ENCODE measurements at regions not wholly inside any gene's neighbourhood (a gene's known extent, or its start where the extent isn't known, plus 50 kb on each side); places are given as distances from the start of the nearest gene placed in this dataset.

GRCh38 chr20:7399114-7399513 is 541.1 kb downstream of the HAO1 start:
- DNase-seq (ENCODE audit: extremely low spot score), result no peak
- WGBS, result 58% methylated on average over 6 of the region's 6 CpGs
- H3K27ac ChIP-seq (ENCODE audit: low read depth), result no peak overlapping the region
- H3K4me3 ChIP-seq (ENCODE audit: low read depth, low read length), result no peak overlapping the region
- no peaks in the 10 kb centered on the region for H3K4me1 ChIP-seq (ENCODE audit: insufficient read depth)
- no peaks in the 10 kb centered on the region for H3K36me3 ChIP-seq (ENCODE audit: insufficient read depth)

GRCh38 chr20:7399575-7399974 is 540.7 kb downstream of the HAO1 start:
- DNase-seq (ENCODE audit: extremely low spot score), result no peak
- H3K27ac ChIP-seq (ENCODE audit: low read depth), result no peak overlapping the region
- no peak overlapping the region for H3K4me3 ChIP-seq (ENCODE audit: low read depth, low read length)
- no peaks in the 10 kb centered on the region for H3K4me1 ChIP-seq (ENCODE audit: insufficient read depth)
- H3K36me3 ChIP-seq (ENCODE audit: insufficient read depth), result no peaks in the 10 kb centered on the region
- 25% methylated on average over 3 of the region's 3 CpGs for WGBS

- Histone ChIP-seq H3K36me3 (ENCODE audit: insufficient read depth) (no peaks in the 10 kb centered on the region), H3K4me3 (ENCODE audit: low read depth, low read length) (no peak overlapping the region), H3K27ac (ENCODE audit: low read depth) (no peak overlapping the region), H3K4me1 (ENCODE audit: insufficient read depth) (no peaks in the 10 kb centered on the region)
- no peak for DNase-seq (ENCODE audit: extremely low spot score)
- WGBS, result 90% methylated on average over 1 of the region's 1 CpG
Observed at GRCh38 chr20:7406671-7407070, 533.6 kb downstream of the HAO1 start.

- Histone ChIP-seq H3K4me1 (ENCODE audit: insufficient read depth) (no peaks in the 10 kb centered on the region), H3K36me3 (ENCODE audit: insufficient read depth) (no peaks in the 10 kb centered on the region), H3K27ac (ENCODE audit: low read depth) (no peak overlapping the region), H3K4me3 (ENCODE audit: low read depth, low read length) (no peak overlapping the region)
- 43% methylated on average over 3 of the region's 3 CpGs for WGBS
- DNase-seq (ENCODE audit: extremely low spot score), result no peak
Observed at GRCh38 chr20:7410150-7410549, 530.1 kb downstream of the HAO1 start.

DNA sequence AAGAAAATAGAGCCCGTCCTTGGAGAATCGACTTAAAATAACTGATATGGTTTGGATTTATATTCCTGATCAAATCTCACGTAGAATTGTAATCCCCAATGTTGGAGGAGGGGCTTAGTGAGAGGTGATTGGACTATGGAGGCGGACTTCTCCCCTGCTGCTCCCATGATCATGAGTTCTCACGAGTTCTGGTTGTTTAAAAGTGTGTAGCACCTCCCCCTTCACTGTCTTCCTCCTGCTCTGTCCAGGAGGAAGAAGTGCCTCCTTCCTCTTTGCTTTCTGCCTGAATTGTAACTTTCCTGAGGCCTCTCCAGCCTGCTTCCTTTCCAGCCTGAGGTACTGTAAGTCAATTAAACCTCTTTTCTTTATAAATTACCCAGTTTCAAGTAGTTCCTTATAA is 529.2 kb downstream of the HAO1 start:
- H3K4me3 ChIP-seq (ENCODE audit: low read depth, low read length), result no peak overlapping the region
- DNase-seq (ENCODE audit: extremely low spot score), result no peak
- no peak overlapping the region for H3K27ac ChIP-seq (ENCODE audit: low read depth)
- H3K4me1 ChIP-seq (ENCODE audit: insufficient read depth), result no peaks in the 10 kb centered on the region
- 71% methylated on average over 5 of the region's 5 CpGs for WGBS
- no peaks in the 10 kb centered on the region for H3K36me3 ChIP-seq (ENCODE audit: insufficient read depth)

- H3K4me1 ChIP-seq (ENCODE audit: insufficient read depth), result no peaks in the 10 kb centered on the region
- H3K27ac ChIP-seq (ENCODE audit: low read depth), result no peak overlapping the region
- no peak overlapping the region for H3K4me3 ChIP-seq (ENCODE audit: low read depth, low read length)
- DNase-seq (ENCODE audit: extremely low spot score), result no peak
- H3K36me3 ChIP-seq (ENCODE audit: insufficient read depth), result no peaks in the 10 kb centered on the region
Observed at GRCh38 chr20:7415427-7415826, 524.8 kb downstream of the HAO1 start.

DNA sequence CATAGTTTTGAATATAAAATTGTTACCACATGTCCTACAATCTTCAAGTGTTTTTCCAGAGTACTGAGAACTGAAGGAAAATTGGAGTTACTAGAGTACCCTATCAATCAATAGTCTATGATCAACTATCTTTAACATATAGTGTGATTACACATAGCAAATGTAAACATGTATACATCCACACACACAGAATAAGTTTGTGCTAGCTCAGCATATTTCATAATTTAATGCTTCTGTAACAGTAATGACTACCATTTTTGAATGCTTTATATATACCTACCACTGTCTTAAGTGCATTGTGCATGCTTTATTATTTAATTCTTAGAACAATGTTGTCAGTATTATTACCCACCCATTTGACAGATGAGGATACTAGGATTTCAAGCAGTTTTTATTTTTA is 523.9 kb downstream of the HAO1 start:
- H3K4me1 ChIP-seq (ENCODE audit: insufficient read depth), result no peaks in the 10 kb centered on the region
- DNase-seq (ENCODE audit: extremely low spot score), result no peak
- no peak overlapping the region for H3K27ac ChIP-seq (ENCODE audit: low read depth)
- no peak overlapping the region for H3K4me3 ChIP-seq (ENCODE audit: low read depth, low read length)
- no peaks in the 10 kb centered on the region for H3K36me3 ChIP-seq (ENCODE audit: insufficient read depth)

DNA sequence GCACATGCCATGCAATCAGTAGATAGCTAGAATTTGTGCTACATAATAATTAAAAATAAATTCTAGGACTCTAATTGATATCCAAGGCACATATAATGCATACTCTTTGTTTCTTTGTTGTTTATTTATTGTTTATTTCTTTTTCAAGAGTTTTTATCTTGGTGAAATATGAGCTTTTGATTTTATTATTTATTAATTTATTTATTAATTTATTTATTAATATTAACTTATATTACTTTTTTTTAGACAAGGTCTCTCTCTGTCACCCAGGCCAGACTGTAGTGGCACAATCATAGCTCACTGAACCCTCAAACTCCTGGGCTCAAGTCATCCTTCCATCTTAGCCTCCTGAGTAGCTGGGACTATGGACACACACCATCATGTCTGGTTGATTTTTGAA is 519.9 kb downstream of the HAO1 start:
- H3K4me3 ChIP-seq (ENCODE audit: low read depth, low read length), result no peak overlapping the region
- no peaks in the 10 kb centered on the region for H3K4me1 ChIP-seq (ENCODE audit: insufficient read depth)
- no peak overlapping the region for H3K27ac ChIP-seq (ENCODE audit: low read depth)
- H3K36me3 ChIP-seq (ENCODE audit: insufficient read depth), result no peaks in the 10 kb centered on the region
- DNase-seq (ENCODE audit: extremely low spot score), result no peak

GRCh38 chr20:7426890-7427496 is 513.3 kb downstream of the HAO1 start:
- Histone ChIP-seq H3K36me3 (ENCODE audit: insufficient read depth) (no peaks in the 10 kb centered on the region), H3K4me1 (ENCODE audit: insufficient read depth) (no peaks in the 10 kb centered on the region), H3K4me3 (ENCODE audit: low read depth, low read length) (no peak overlapping the region), H3K27ac (ENCODE audit: low read depth) (no peak overlapping the region)
- WGBS, result 61% methylated on average over 6 of the region's 6 CpGs
- no peak for DNase-seq (ENCODE audit: extremely low spot score)

DNA sequence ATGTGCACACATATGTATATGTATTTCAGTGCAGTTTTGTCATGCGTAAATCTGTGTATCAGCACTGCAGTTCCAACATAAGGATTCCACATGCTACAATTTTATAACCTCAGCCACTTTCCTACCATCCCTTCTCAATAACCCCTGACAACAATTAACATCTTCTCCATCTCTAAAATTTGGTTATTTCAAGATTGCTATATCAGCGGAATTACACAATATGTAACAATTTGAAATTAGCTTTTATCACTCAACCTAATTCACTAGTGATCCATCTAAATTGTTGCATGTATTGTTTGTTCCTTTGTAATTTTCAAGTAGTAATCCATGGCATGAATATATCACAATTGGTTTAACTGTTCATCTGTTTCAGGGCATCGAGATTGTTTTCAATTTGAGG is 511.3 kb downstream of the HAO1 start:
- DNase-seq (ENCODE audit: extremely low spot score), result no peak
- no peak overlapping the region for H3K4me3 ChIP-seq (ENCODE audit: low read depth, low read length)
- H3K4me1 ChIP-seq (ENCODE audit: insufficient read depth), result no peaks in the 10 kb centered on the region
- H3K36me3 ChIP-seq (ENCODE audit: insufficient read depth), result no peaks in the 10 kb centered on the region
- H3K27ac ChIP-seq (ENCODE audit: low read depth), result no peak overlapping the region
- WGBS, result 90% methylated on average over 3 of the region's 3 CpGs

GRCh38 chr20:7432612-7433011 is 507.6 kb downstream of the HAO1 start:
- Histone ChIP-seq H3K4me3 (ENCODE audit: low read depth, low read length) (no peak overlapping the region), H3K27ac (ENCODE audit: low read depth) (no peak overlapping the region), H3K36me3 (ENCODE audit: insufficient read depth) (no peaks in the 10 kb centered on the region), H3K4me1 (ENCODE audit: insufficient read depth) (no peaks in the 10 kb centered on the region)
- no peak for DNase-seq (ENCODE audit: extremely low spot score)
- WGBS, result 97% methylated on average over 7 of the region's 7 CpGs

GRCh38 chr20:7437311-7437710 is 502.9 kb downstream of the HAO1 start:
- no peak overlapping the region for H3K27ac ChIP-seq (ENCODE audit: low read depth)
- H3K36me3 ChIP-seq (ENCODE audit: insufficient read depth), result no peaks in the 10 kb centered on the region
- 89% methylated on average over 3 of the region's 3 CpGs for WGBS
- no peak for DNase-seq (ENCODE audit: extremely low spot score)
- no peaks in the 10 kb centered on the region for H3K4me1 ChIP-seq (ENCODE audit: insufficient read depth)
- no peak overlapping the region for H3K4me3 ChIP-seq (ENCODE audit: low read depth, low read length)

DNA sequence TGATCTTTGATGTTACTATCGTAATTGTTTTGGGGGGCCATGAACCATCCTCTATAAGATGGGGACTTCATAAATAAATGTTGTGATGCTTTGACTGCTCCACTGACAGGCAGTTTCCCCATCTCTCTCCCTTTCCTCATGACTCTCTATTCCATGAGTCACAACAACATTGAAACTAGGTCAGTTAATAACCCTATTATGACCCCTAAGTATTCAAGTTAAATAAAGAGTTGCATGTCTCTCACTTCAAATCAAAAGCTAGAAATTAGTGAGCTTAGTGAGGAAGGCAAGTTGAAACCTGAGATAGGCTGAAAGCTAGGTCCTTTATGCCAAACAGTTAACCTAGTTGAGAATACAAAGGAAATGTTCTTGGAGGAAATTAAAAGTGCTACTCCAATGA is 491.0 kb downstream of the HAO1 start:
- H3K27ac ChIP-seq (ENCODE audit: low read depth), result no peak overlapping the region
- H3K36me3 ChIP-seq (ENCODE audit: insufficient read depth), result no peaks in the 10 kb centered on the region
- no peak overlapping the region for H3K4me3 ChIP-seq (ENCODE audit: low read depth, low read length)
- no peaks in the 10 kb centered on the region for H3K4me1 ChIP-seq (ENCODE audit: insufficient read depth)
- DNase-seq (ENCODE audit: extremely low spot score), result no peak
- WGBS, result 72% methylated on average over 1 of the region's 1 CpG

GRCh38 chr20:7452890-7453289 is 487.4 kb downstream of the HAO1 start:
- Histone ChIP-seq H3K36me3 (ENCODE audit: insufficient read depth) (no peaks in the 10 kb centered on the region), H3K4me1 (ENCODE audit: insufficient read depth) (no peaks in the 10 kb centered on the region), H3K27ac (ENCODE audit: low read depth) (no peak overlapping the region), H3K4me3 (ENCODE audit: low read depth, low read length) (no peak overlapping the region)
- DNase-seq (ENCODE audit: extremely low spot score), result no peak
- WGBS, result 96% methylated on average over 2 of the region's 2 CpGs

DNA sequence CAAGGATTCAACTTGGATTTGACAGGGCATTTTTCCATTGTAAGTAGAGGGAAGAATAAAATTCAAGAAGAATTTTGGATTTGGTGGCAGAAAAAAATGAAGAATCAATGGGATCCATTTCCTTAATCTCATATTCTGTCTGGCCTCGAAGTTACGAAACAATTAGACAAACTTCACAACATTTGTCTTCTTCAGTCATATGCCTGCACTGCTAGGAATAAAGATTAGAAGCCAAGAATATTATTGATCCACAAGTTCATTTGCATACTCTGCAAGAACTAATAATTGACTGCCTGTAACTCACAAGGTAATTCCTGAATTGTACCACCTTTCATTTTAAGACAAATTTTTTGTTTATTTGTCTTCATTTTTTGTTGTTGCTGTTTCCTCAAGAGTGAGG is 486.2 kb downstream of the HAO1 start:
- DNase-seq (ENCODE audit: extremely low spot score), result no peak
- 97% methylated on average over 2 of the region's 2 CpGs for WGBS

More for the DNA sequence above, 486.2 kb downstream of the HAO1 start:
- no peaks in the 10 kb centered on the region for H3K4me1 ChIP-seq (ENCODE audit: insufficient read depth)
- H3K4me3 ChIP-seq (ENCODE audit: low read depth, low read length), result no peak overlapping the region
- H3K27ac ChIP-seq (ENCODE audit: low read depth), result no peak overlapping the region
- no peaks in the 10 kb centered on the region for H3K36me3 ChIP-seq (ENCODE audit: insufficient read depth)

All from urinary bladder (tissue), 3 donors.